Fibroblast of lung (primary cell): ENCODE measurements at regions not wholly inside any gene's neighbourhood (a gene's known extent, or its start where the extent isn't known, plus 50 kb on each side); places are given as distances from the start of the nearest gene placed in this dataset.

ENCODE experiments used
- DNase-seq, 2 donors: peaks; one replicate each; pipeline versions ENCODE4 v3.0.0 to v3.0.0-alpha.2; 2010; ENCODE audit warnings: low read depth in 2 of 2
- H2AFZ ChIP-seq: 2 replicates; pipeline ENCODE4 v1.5.1; 2012; ENCODE audit warnings: low read length, control low read depth, inconsistent platforms
- H3K27ac ChIP-seq: 2 replicates; pipeline ENCODE4 v1.5.1; 2011; ENCODE audit warnings: low read length, control low read depth; ENCODE audit not compliant: insufficient read depth
- H3K27me3 ChIP-seq: 2 replicates; pipeline ENCODE4 v1.5.1; 2011; ENCODE audit warnings: mild to moderate bottlenecking, low read length; ENCODE audit not compliant: control insufficient read depth, insufficient read depth
- H3K36me3 ChIP-seq: 2 replicates; pipeline ENCODE4 v1.5.1; 2011; ENCODE audit warnings: low read length; ENCODE audit not compliant: control insufficient read depth, insufficient read depth
- H3K4me1 ChIP-seq: 2 replicates; pipeline ENCODE4 v1.5.1; 2011; ENCODE audit warnings: low read length; ENCODE audit not compliant: control insufficient read depth, insufficient read depth; ENCODE audit errors: extremely low read depth
- H3K4me2 ChIP-seq: 2 replicates; pipeline ENCODE4 v1.5.1; 2011; ENCODE audit warnings: low read length, control low read depth; ENCODE audit not compliant: insufficient read depth; ENCODE audit errors: extremely low read depth
- H3K4me3 ChIP-seq, 4 experiments: fragments of 200-600 bp in 1 of 4; sonication (generic) in 1 of 4; replicated peaks in 1 of 4; 2 replicates each; pipeline ENCODE4 v1.5.1; 2011 to 2016; ENCODE audit warnings: low read length in 4 of 4, low read depth in 3 of 4, mild to moderate bottlenecking in 3 of 4, control low read depth in 2 of 4, inconsistent platforms in 1 of 4, mixed read lengths in 1 of 4; ENCODE audit not compliant: insufficient read depth in 1 of 4; ENCODE audit errors: control extremely low read depth in 1 of 4
- H3K79me2 ChIP-seq: 2 replicates; pipeline ENCODE4 v1.5.1; 2012; ENCODE audit warnings: mild to moderate bottlenecking, low read length, inconsistent platforms; ENCODE audit not compliant: control insufficient read depth, insufficient read depth
- H3K9ac ChIP-seq: 2 replicates; pipeline ENCODE4 v1.5.1; 2011; ENCODE audit warnings: mild to moderate bottlenecking, low read length, control low read depth; ENCODE audit not compliant: insufficient read depth
- H3K9me3 ChIP-seq: 2 replicates; pipeline ENCODE4 v1.5.1; 2012; ENCODE audit warnings: low read depth, low read length; ENCODE audit not compliant: control insufficient read depth, insufficient read depth
- H4K20me1 ChIP-seq: 2 replicates; pipeline ENCODE4 v1.5.1; 2011; ENCODE audit warnings: low read length; ENCODE audit not compliant: control insufficient read depth, insufficient read depth; ENCODE audit errors: extremely low read depth
- EZH2 ChIP-seq: IDR thresholded peaks from 2 replicates; pipeline ENCODE4 v1.5.1; 2012; ENCODE audit warnings: low read length, control low read depth, mild to moderate bottlenecking; ENCODE audit errors: missing control alignments
- TF ChIP-seq, protein P1 (sequence below), 2 donors: IDR thresholded peaks in 1 of 2; conservative IDR thresholded peaks in 1 of 2; 1 replicate in 1 of 2; 2 replicates in 1 of 2; pipeline ENCODE4 v1.5.1; 2011 to 2012; ENCODE audit warnings: low read length in 2 of 2, control low read depth in 1 of 2, inconsistent platforms in 1 of 2, low read depth in 1 of 2, mild to moderate bottlenecking in 1 of 2

DNA sequence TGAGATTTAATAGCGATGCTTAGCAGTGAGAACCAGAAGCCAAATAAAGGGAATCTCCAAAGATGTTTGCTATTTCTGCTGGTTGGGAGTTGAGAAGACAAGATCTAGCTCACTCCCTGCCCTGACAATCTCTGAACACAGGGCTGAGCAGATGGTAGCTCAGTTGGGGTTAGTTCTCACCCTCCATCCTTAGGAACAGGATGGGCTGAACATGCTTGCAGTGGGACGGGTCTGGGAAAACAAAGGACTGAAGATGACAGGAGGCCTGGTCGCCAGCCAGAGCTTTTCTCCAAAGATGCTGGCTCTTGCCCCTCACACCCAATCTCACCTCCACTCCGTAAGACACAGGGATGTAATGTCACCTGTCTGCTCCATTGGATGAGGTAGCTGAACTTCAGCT lies 72.7 kb downstream of the SC5D start:
- H4K20me1 ChIP-seq: no peaks in the 10 kb centered on the region
- H3K4me1 ChIP-seq: no peaks in the 10 kb centered on the region
- no peak overlapping the region for H3K27ac ChIP-seq
- no peak overlapping the region for H3K9ac ChIP-seq
- H3K9me3 ChIP-seq: no peaks in the 10 kb centered on the region
- no peak for DNase-seq
- H3K27me3 ChIP-seq: peaks cover 8% of the 10 kb centered on the region
- no peaks in the 10 kb centered on the region for H3K79me2 ChIP-seq
- TF ChIP-seq, protein P1, sequence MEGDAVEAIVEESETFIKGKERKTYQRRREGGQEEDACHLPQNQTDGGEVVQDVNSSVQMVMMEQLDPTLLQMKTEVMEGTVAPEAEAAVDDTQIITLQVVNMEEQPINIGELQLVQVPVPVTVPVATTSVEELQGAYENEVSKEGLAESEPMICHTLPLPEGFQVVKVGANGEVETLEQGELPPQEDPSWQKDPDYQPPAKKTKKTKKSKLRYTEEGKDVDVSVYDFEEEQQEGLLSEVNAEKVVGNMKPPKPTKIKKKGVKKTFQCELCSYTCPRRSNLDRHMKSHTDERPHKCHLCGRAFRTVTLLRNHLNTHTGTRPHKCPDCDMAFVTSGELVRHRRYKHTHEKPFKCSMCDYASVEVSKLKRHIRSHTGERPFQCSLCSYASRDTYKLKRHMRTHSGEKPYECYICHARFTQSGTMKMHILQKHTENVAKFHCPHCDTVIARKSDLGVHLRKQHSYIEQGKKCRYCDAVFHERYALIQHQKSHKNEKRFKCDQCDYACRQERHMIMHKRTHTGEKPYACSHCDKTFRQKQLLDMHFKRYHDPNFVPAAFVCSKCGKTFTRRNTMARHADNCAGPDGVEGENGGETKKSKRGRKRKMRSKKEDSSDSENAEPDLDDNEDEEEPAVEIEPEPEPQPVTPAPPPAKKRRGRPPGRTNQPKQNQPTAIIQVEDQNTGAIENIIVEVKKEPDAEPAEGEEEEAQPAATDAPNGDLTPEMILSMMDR (conservative IDR thresholded peaks at IDR 0.05 in 1 of 2, IDR thresholded peaks at IDR 0.05 in 1 of 2; ENCODE audit: low read depth in 1 of 2, low read length in 2 of 2): no peak
- TF ChIP-seq EZH2: no peak
- H2AFZ ChIP-seq: no peak overlapping the region
- no peaks in the 10 kb centered on the region for H3K36me3 ChIP-seq
- no peak overlapping the region for H3K4me3 ChIP-seq
- H3K4me2 ChIP-seq: no peak overlapping the region

DNA sequence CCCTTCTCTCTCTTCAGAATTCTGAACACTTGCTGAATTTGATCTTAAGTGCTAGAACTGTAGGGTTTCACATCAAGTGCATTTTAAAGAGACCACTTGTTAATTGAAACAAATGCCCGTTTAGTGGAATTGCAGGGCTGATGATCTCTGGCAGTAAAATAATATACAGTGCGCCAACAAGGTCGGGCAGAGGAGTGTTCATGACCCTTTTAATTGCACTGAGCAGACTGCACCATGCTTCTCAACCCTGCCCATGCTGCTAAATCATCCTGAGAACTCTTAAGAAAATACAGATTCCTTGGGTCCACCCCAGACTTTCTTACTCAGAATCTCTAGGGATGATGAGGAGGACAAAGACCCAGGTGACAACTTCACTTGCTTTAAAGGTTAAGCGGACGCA lies 73.5 kb downstream of the SC5D start:
- no peaks in the 10 kb centered on the region for H3K9me3 ChIP-seq

DNA sequence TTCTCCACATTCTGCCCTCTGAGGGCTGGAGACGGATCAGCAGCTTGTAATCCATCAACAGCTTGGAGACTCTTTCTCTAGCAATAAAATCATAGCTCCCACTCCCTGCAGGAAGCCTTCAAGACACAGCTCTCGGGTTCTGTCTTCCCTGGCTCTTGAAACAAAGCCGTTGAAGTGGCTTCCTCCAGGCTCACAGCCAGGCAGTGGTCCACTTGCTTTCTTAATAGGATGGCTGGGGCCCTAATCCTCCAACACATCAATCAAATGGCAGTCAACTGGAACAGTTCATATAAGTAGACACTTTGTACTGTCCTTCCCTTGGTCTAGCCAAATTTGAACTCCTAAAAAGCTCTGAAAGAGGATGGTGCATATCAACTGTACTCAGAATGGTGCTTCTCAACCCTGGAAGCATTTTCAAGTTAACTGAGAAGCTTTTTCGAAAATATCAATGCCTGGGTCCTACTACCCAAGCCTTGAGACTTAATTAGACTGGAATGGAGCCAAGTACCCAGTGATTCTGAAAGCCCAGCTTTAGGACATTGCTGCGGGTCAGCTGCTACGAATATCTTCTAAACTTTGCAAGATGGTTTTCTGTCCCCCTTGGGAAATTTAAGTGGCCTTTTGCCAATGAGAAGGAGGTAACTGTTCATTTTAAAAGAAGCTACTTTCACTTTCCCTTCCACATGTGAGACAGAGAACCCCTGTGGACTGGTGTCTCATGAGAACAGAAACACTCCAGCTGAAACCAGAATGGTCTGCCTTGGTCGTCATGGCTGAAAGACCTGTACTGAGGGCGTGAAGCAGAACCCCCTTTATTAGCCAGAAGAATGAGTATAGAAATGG lies 74.7 kb downstream of the SC5D start:
- H3K36me3 ChIP-seq: no peaks in the 10 kb centered on the region
- H3K9ac ChIP-seq: no peak overlapping the region
- H3K4me1 ChIP-seq: no peaks in the 10 kb centered on the region
- peaks cover 8% of the 10 kb centered on the region for H3K27me3 ChIP-seq
- TF ChIP-seq EZH2: no peak
- TF ChIP-seq, protein P1 (conservative IDR thresholded peaks at IDR 0.05 in 1 of 2, IDR thresholded peaks at IDR 0.05 in 1 of 2; ENCODE audit: low read depth in 1 of 2, low read length in 2 of 2): no peak
- peak in 1 of 2 donors; percentile 31 for DNase-seq
- H3K79me2 ChIP-seq: no peaks in the 10 kb centered on the region
- no peak overlapping the region for H3K27ac ChIP-seq
- H3K4me2 ChIP-seq: peak overlapping the region; percentile 13
- no peaks in the 10 kb centered on the region for H3K9me3 ChIP-seq
- peak overlapping the region in 1 of 4 experiments; percentile 37 for H3K4me3 ChIP-seq
- no peak overlapping the region for H2AFZ ChIP-seq
- H4K20me1 ChIP-seq: no peaks in the 10 kb centered on the region

More for the DNA sequence above, 73.5 kb downstream of the SC5D start:
- Histone ChIP-seq H3K27ac (no peak overlapping the region), H2AFZ (no peak overlapping the region), H3K4me1 (no peaks in the 10 kb centered on the region), H4K20me1 (no peaks in the 10 kb centered on the region), H3K4me3 (no peak overlapping the region), H3K27me3 (peaks cover 8% of the 10 kb centered on the region), H3K79me2 (no peaks in the 10 kb centered on the region), H3K9ac (no peak overlapping the region), H3K4me2 (no peak overlapping the region), H3K36me3 (no peaks in the 10 kb centered on the region)
- DNase-seq: no peak
- TF ChIP-seq, protein P1 (conservative IDR thresholded peaks at IDR 0.05 in 1 of 2, IDR thresholded peaks at IDR 0.05 in 1 of 2; ENCODE audit: low read depth in 1 of 2, low read length in 2 of 2): no peak
- no peak for TF ChIP-seq EZH2
